HG02970 (cell line): ENCODE measurements at regions not wholly inside any gene's neighbourhood (a gene's known extent, or its start where the extent isn't known, plus 50 kb on each side); places are given as distances from the start of the nearest gene placed in this dataset.
"Not testable (repeated sequence)": the region's sequence is repeated elsewhere in the genome, so short reads cannot be mapped to it uniquely, and the experiment has no call there.

ENCODE experiments used
- ATAC-seq: cut with Tn5 transposase; IDR thresholded peaks from one replicate; pipeline ENCODE4 v1.9.1; 2021; ENCODE audit warnings: mild to moderate bottlenecking, moderate library complexity, moderate number of reproducible peaks; ENCODE audit not compliant: unreplicated experiment, low FRiP score

GRCh38 chr6:165015676-165016075, 293.7 kb downstream of the C6orf118 start:
- no peak for ATAC-seq

GRCh38 chr6:165013701-165014100, 295.7 kb downstream of the C6orf118 start:
- ATAC-seq = no peak

- ATAC-seq = no peak
Measured at GRCh38 chr6:165012183-165012582, 297.2 kb downstream of the C6orf118 start.

- ATAC-seq = no peak
Measured at GRCh38 chr6:165010556-165011535, 298.6 kb downstream of the C6orf118 start.

GRCh38 chr6:165008971-165009370, 300.4 kb downstream of the C6orf118 start:
- ATAC-seq = no peak

- ATAC-seq = no peak
Measured at GRCh38 chr6:165002866-165003265, 306.5 kb downstream of the C6orf118 start.

GRCh38 chr6:165002358-165002757, 307.0 kb downstream of the C6orf118 start:
- no peak for ATAC-seq

GRCh38 chr6:165001502-165002157, 307.8 kb downstream of the C6orf118 start:
- ATAC-seq = no peak

- ATAC-seq = no peak
Measured at GRCh38 chr6:164998297-164998696, 311.1 kb downstream of the C6orf118 start.

- ATAC-seq = no peak
Measured at GRCh38 chr6:164996838-164997237, 312.6 kb downstream of the C6orf118 start.

GRCh38 chr6:164991573-164991972, 317.8 kb downstream of the C6orf118 start:
- no peak for ATAC-seq

GRCh38 chr6:164990901-164991300, 318.5 kb downstream of the C6orf118 start:
- ATAC-seq = no peak

GRCh38 chr6:164982389-164982788, 327.0 kb downstream of the C6orf118 start:
- no peak for ATAC-seq

GRCh38 chr6:164967102-164967501, 342.3 kb downstream of the C6orf118 start:
- no peak for ATAC-seq

GRCh38 chr6:164962805-164963204, 346.6 kb downstream of the C6orf118 start:
- no peak for ATAC-seq

- ATAC-seq = no peak
Measured at GRCh38 chr6:164947164-164947563, 362.2 kb downstream of the C6orf118 start.

GRCh38 chr6:164942271-164942670, 367.1 kb downstream of the C6orf118 start:
- no peak for ATAC-seq

GRCh38 chr6:164933238-164933794, 376.1 kb downstream of the C6orf118 start:
- not testable (repeated sequence) for ATAC-seq

- no peak for ATAC-seq
Measured at GRCh38 chr6:164929408-164929977, 379.9 kb downstream of the C6orf118 start.

- no peak for ATAC-seq
Measured at GRCh38 chr6:164928728-164929407, 380.5 kb downstream of the C6orf118 start.
